ENCODE measurements at regions not wholly inside any gene's neighbourhood (a gene's known extent, or its start where the extent isn't known, plus 50 kb on each side); places are given as distances from the start of the nearest gene placed in this dataset.

DNA sequence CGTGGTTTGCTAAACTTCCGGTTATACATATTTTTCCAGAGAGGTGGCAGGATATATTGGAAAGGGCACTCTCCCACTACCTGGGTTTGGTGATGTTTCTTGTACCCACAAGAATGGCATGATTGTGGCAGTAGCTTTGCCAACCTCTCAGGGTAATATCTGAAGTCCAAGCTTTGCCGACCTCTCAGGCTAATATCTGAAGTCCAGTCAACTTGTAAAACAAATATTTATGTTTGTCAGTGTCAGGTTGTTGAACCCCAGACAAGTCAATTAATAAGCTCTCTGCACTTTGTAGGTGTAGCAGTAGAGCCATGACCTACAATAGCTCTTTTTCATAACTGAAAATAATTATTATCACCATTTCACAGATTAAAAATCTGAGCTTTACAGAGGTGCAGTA, 167.0 kb downstream of the POU4F1 start:
- Histone ChIP-seq H3K4me1 (no peaks in the 10 kb centered on the region), H3K36me3 (no peaks in the 10 kb centered on the region), H3K4me3 (ENCODE audit: low read depth, low read length) (no peak overlapping the region), H3K27me3 (no peaks in the 10 kb centered on the region), H3K9me3 (no peaks in the 10 kb centered on the region)
- no peak for DNase-seq
- TF ChIP-seq, protein P1, sequence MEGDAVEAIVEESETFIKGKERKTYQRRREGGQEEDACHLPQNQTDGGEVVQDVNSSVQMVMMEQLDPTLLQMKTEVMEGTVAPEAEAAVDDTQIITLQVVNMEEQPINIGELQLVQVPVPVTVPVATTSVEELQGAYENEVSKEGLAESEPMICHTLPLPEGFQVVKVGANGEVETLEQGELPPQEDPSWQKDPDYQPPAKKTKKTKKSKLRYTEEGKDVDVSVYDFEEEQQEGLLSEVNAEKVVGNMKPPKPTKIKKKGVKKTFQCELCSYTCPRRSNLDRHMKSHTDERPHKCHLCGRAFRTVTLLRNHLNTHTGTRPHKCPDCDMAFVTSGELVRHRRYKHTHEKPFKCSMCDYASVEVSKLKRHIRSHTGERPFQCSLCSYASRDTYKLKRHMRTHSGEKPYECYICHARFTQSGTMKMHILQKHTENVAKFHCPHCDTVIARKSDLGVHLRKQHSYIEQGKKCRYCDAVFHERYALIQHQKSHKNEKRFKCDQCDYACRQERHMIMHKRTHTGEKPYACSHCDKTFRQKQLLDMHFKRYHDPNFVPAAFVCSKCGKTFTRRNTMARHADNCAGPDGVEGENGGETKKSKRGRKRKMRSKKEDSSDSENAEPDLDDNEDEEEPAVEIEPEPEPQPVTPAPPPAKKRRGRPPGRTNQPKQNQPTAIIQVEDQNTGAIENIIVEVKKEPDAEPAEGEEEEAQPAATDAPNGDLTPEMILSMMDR (IDR thresholded peaks at IDR 0.05; ENCODE audit: low read depth, low read length) = no peak

DNA sequence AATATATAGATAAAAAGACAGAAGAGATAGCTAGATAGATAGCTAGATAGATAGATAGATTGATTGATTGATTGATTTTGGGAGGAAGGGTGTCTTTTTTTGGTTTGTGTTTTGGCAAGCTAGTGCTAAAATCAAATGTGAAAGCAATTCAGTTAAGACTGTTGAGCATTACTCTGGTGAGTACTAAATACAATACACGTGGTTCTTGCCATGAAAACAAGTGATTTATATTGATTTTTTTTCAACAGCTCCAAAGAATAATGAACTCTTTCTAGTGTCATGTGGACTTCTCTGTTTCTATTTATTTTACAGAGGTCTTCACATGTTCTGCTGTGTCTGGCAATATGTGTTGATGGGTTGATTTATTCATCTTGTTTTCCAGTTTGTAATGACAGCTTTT, 172.0 kb downstream of the POU4F1 start:
- Histone ChIP-seq H3K4me1 (no peaks in the 10 kb centered on the region), H3K9me3 (no peaks in the 10 kb centered on the region), H3K36me3 (no peaks in the 10 kb centered on the region), H3K27me3 (no peaks in the 10 kb centered on the region), H3K4me3 (ENCODE audit: low read depth, low read length) (no peak overlapping the region)
- DNase-seq = no peak
- TF ChIP-seq, protein P1 (IDR thresholded peaks at IDR 0.05; ENCODE audit: low read depth, low read length) = no peak

DNA sequence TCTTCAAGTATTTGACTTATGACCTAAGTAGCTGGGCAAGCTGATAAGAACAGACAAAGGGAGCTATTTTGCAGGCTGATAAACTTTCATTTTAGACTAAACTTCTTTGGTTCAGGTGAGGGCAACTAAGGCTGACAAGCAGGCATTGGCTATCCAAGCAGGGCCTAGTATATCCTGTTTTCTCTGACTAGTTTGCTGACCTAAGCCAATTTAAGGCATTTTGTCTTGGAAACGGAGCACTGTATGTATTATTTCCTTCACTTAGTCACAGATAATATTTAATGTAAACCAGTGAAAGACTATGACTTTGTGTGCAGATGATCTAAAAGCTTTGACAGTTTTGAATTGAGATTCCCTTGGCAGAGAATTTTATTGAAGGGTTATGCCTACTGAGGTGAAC, 172.5 kb downstream of the POU4F1 start:
- Histone ChIP-seq H3K27me3 (no peaks in the 10 kb centered on the region), H3K4me1 (no peaks in the 10 kb centered on the region), H3K36me3 (no peaks in the 10 kb centered on the region), H3K4me3 (ENCODE audit: low read depth, low read length) (no peak overlapping the region), H3K9me3 (no peaks in the 10 kb centered on the region)
- TF ChIP-seq, protein P1 (IDR thresholded peaks at IDR 0.05; ENCODE audit: low read depth, low read length) = no peak
- DNase-seq = no peak

DNA sequence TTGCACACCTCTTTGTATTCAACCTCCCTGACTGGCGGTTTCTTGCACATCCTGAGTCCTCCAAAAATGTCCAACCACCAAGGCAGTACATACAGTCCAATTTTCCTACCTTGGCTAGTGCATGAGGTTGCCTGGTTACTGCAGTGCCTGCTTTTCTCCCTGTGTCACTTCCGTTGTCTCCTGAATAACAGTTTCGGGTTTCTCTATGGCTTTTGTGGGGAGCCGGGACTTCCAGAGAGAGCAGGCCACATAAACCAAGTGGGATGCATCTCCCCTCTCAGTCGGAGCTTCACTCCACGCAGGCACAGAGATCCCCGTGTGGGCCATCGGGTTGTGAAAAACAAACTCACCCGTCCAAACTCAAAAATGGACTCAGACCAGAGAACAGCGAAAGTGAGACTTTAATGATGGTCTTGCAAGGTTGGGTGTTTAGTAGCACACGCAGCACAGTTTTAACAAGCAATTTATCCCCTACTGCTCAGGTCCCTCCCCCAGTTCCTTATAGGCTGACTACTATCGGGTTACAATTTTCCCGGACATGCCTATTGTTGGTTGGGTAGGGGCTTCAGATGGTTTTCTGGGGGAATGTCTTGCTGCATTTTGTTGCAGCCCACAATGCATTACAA, 173.1 kb downstream of the POU4F1 start:
- no peaks in the 10 kb centered on the region for H3K9me3 ChIP-seq
- H3K4me1 ChIP-seq = no peaks in the 10 kb centered on the region
- no peak for DNase-seq
- H3K4me3 ChIP-seq (ENCODE audit: low read depth, low read length) = no peak overlapping the region
- no peaks in the 10 kb centered on the region for H3K27me3 ChIP-seq
- H3K36me3 ChIP-seq = no peaks in the 10 kb centered on the region
- TF ChIP-seq, protein P1 (IDR thresholded peaks at IDR 0.05; ENCODE audit: low read depth, low read length) = no peak

DNA sequence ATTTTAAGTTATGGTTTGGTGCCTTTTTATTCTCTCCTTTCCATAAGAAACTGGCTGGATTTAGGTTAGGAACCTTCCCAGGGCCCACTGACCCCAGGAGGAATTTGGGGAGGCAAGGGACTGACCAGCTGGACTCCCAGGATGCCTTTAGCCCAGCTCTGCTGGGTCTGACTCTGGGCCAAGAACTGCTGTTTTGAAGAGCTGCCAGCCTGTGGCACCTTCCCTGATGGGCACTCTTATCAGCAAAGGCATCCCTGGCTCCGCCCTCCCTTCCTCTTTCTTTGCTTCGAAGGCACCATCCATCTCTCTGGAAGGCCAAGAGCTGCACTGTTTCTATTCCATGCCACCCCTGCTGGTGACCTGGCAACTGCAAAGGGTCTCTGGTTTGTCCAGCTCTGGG, 174.7 kb downstream of the POU4F1 start:
- TF ChIP-seq, protein P1 (IDR thresholded peaks at IDR 0.05; ENCODE audit: low read depth, low read length) = no peak
- no peaks in the 10 kb centered on the region for H3K9me3 ChIP-seq
- H3K4me3 ChIP-seq (ENCODE audit: low read depth, low read length) = no peak overlapping the region
- no peaks in the 10 kb centered on the region for H3K27me3 ChIP-seq
- DNase-seq = no peak
- no peaks in the 10 kb centered on the region for H3K36me3 ChIP-seq
- H3K4me1 ChIP-seq = no peaks in the 10 kb centered on the region

DNA sequence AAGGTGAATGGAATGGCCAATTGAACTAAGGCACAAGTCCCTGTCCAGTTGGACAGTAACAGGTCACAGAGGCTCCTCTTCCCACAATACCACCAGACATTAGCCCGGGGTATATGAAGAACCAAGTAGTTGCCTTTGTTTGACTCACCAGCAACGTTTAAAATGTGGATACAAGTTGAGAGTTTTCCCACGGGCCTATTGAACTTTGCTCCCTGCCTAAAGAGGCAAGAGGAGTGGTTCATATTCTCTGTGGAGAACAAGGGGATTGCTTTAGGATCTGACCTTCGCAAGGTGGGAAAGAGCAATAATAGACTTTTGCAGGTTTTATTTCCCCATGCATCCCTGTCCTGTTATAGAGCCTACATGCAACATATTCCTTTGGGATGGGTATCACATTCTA, 177.2 kb downstream of the POU4F1 start:
- H3K36me3 ChIP-seq = no peaks in the 10 kb centered on the region
- no peaks in the 10 kb centered on the region for H3K9me3 ChIP-seq
- no peaks in the 10 kb centered on the region for H3K27me3 ChIP-seq
- no peak overlapping the region for H3K4me3 ChIP-seq (ENCODE audit: low read depth, low read length)
- DNase-seq = no peak
- TF ChIP-seq, protein P1 (IDR thresholded peaks at IDR 0.05; ENCODE audit: low read depth, low read length) = no peak
- no peaks in the 10 kb centered on the region for H3K4me1 ChIP-seq
